Breast epithelium (tissue), 4 donors: ENCODE measurements at regions not wholly inside any gene's neighbourhood (a gene's known extent, or its start where the extent isn't known, plus 50 kb on each side); places are given as distances from the start of the nearest gene placed in this dataset.

ENCODE experiments used
- DNase-seq, 2 donors: peaks; one replicate each; pipeline ENCODE4 v3.0.0-alpha.2; 2019; ENCODE audit warnings: low spot score in 2 of 2
- H3K27ac ChIP-seq, 2 donors: fragments of 200-600 bp; sonication (generic) in 1 of 2; one replicate each; pipeline ENCODE4 v1.5.1; 2016 to 2019; ENCODE audit warnings: mild to moderate bottlenecking in 1 of 2
- H3K27me3 ChIP-seq, 2 donors: fragments of 200-600 bp; sonication (generic) in 1 of 2; one replicate each; pipeline versions ENCODE4 v1.5.1 to v1.6.0; 2017 to 2019; ENCODE audit warnings: control low read depth in 1 of 2, mild to moderate bottlenecking in 1 of 2
- H3K36me3 ChIP-seq: fragments of 200-600 bp; one replicate; pipeline ENCODE4 v1.5.1; 2019
- H3K4me1 ChIP-seq, 2 donors: fragments of 200-600 bp; sonication (generic); one replicate each; pipeline ENCODE4 v1.5.1; 2016 to 2019; ENCODE audit warnings: control low read depth in 1 of 2
- H3K4me3 ChIP-seq, 3 donors: fragments of 200-600 bp; sonication (generic); 1 replicate in 2 of 3; 2 replicates in 1 of 3; pipeline ENCODE4 v1.5.1; 2016 to 2019; ENCODE audit warnings: mild to moderate bottlenecking in 3 of 3, moderate library complexity in 2 of 3
- H3K9me3 ChIP-seq, 2 donors: fragments of 200-600 bp; sonication (generic) in 1 of 2; one replicate each; pipeline ENCODE4 v1.5.1; 2016 to 2019; ENCODE audit warnings: control low read depth in 1 of 2
- CTCF ChIP-seq, 3 donors: fragments of 450-650 bp; IDR thresholded peaks; one replicate each; pipeline ENCODE4 v1.5.1; 2016 to 2017; ENCODE audit warnings: antibody characterized with exemption in 3 of 3, mild to moderate bottlenecking in 3 of 3, moderate library complexity in 3 of 3
- POLR2A ChIP-seq: fragments of 450-650 bp; IDR thresholded peaks from one replicate; pipeline ENCODE4 v1.6.1; 2016; ENCODE audit warnings: antibody characterized with exemption, mild to moderate bottlenecking, moderate library complexity
- POLR2AphosphoS5 ChIP-seq, 3 donors: sonication (generic); formaldehyde crosslinking; IDR thresholded peaks; one replicate each; pipeline ENCODE4 v1.6.1; 2017; ENCODE audit warnings: antibody characterized with exemption in 3 of 3
- intact Hi-C: fragments of 100-400 bp; cut with DNase I; formaldehyde crosslinking; loops from one replicate; pipeline ENCODE4 v1.15.1; 2023; ENCODE audit warnings: low total_unique reads

GRCh38 chr6:68546620-68547019 lies 88.5 kb upstream of the ADGRB3 start:
- H3K4me3 ChIP-seq: no peak overlapping the region
- H3K4me1 ChIP-seq: no peaks in the 10 kb centered on the region
- H3K27me3 ChIP-seq: no peaks in the 10 kb centered on the region
- peaks cover 0 to 12% of the 10 kb centered on the region in 2 donors for H3K9me3 ChIP-seq
- no peak for TF ChIP-seq CTCF (IDR thresholded peaks at IDR 0.05)
- no peak for TF ChIP-seq POLR2AphosphoS5 (IDR thresholded peaks at IDR 0.05)
- no peak for TF ChIP-seq POLR2A
- DNase-seq: no peak
- no peak overlapping the region for H3K27ac ChIP-seq
- intact Hi-C loops: no loop called here
- H3K36me3 ChIP-seq: no peaks in the 10 kb centered on the region

GRCh38 chr6:68544450-68544849 lies 90.6 kb upstream of the ADGRB3 start:
- no peak overlapping the region for H3K4me3 ChIP-seq
- no peak for DNase-seq
- H3K27me3 ChIP-seq: no peaks in the 10 kb centered on the region
- TF ChIP-seq CTCF (IDR thresholded peaks at IDR 0.05) (no peak), POLR2AphosphoS5 (IDR thresholded peaks at IDR 0.05) (no peak), POLR2A (no peak)
- H3K27ac ChIP-seq: no peak overlapping the region
- peaks cover 0 to 12% of the 10 kb centered on the region in 2 donors for H3K9me3 ChIP-seq
- H3K4me1 ChIP-seq: no peaks in the 10 kb centered on the region
- intact Hi-C loops: no loop called here
- H3K36me3 ChIP-seq: no peaks in the 10 kb centered on the region

- TF ChIP-seq POLR2A: no peak
- intact Hi-C loops: no loop called here
These were observed 101.7 kb upstream of the ADGRB3 start for GRCh38 chr6:68533339-68533795.

GRCh38 chr6:68527691-68528090 lies 107.4 kb upstream of the ADGRB3 start:
- intact Hi-C loops: no loop called here
- H3K27me3 ChIP-seq: no peaks in the 10 kb centered on the region
- H3K27ac ChIP-seq: no peak overlapping the region
- no peaks in the 10 kb centered on the region for H3K4me1 ChIP-seq
- H3K4me3 ChIP-seq: no peak overlapping the region
- TF ChIP-seq POLR2A: no peak
- no peak for TF ChIP-seq CTCF (IDR thresholded peaks at IDR 0.05)
- no peak for TF ChIP-seq POLR2AphosphoS5 (IDR thresholded peaks at IDR 0.05)
- no peaks in the 10 kb centered on the region for H3K36me3 ChIP-seq
- H3K9me3 ChIP-seq: peaks cover 0 to 11% of the 10 kb centered on the region in 2 donors
- DNase-seq: no peak

More at GRCh38 chr6:68533339-68533795, 101.7 kb upstream of the ADGRB3 start:
- Histone ChIP-seq H3K27ac (no peak overlapping the region), H3K27me3 (no peaks in the 10 kb centered on the region), H3K4me1 (no peaks in the 10 kb centered on the region), H3K36me3 (no peaks in the 10 kb centered on the region), H3K9me3 (no peaks in the 10 kb centered on the region), H3K4me3 (no peak overlapping the region)
- no peak for DNase-seq

- Histone ChIP-seq H3K36me3 (no peaks in the 10 kb centered on the region), H3K9me3 (no peaks in the 10 kb centered on the region), H3K4me1 (no peaks in the 10 kb centered on the region), H3K27ac (no peak overlapping the region), H3K27me3 (no peaks in the 10 kb centered on the region), H3K4me3 (no peak overlapping the region)
- no peak for TF ChIP-seq CTCF (IDR thresholded peaks at IDR 0.05)
- no peak for TF ChIP-seq POLR2A
- TF ChIP-seq POLR2AphosphoS5 (IDR thresholded peaks at IDR 0.05): no peak
- intact Hi-C loops: no loop called here
- no peak for DNase-seq
These were observed 128.2 kb upstream of the ADGRB3 start for GRCh38 chr6:68506911-68507310.

GRCh38 chr6:68502946-68503345 lies 132.1 kb upstream of the ADGRB3 start:
- TF ChIP-seq CTCF (IDR thresholded peaks at IDR 0.05) (no peak), POLR2A (no peak), POLR2AphosphoS5 (IDR thresholded peaks at IDR 0.05) (no peak)
- intact Hi-C loops: no loop called here
- Histone ChIP-seq H3K4me3 (no peak overlapping the region), H3K27me3 (no peaks in the 10 kb centered on the region), H3K4me1 (no peaks in the 10 kb centered on the region), H3K9me3 (no peaks in the 10 kb centered on the region), H3K27ac (no peak overlapping the region), H3K36me3 (no peaks in the 10 kb centered on the region)
- DNase-seq: no peak
